HG03025 (cell line): ENCODE measurements at regions not wholly inside any gene's neighbourhood (a gene's known extent, or its start where the extent isn't known, plus 50 kb on each side); places are given as distances from the start of the nearest gene placed in this dataset.

Source experiments
- ATAC-seq: cut with Tn5 transposase; IDR thresholded peaks from one replicate; pipeline ENCODE4 v1.9.1; 2021; ENCODE audit warnings: mild to moderate bottlenecking, moderate library complexity; ENCODE audit not compliant: unreplicated experiment, low FRiP score

DNA sequence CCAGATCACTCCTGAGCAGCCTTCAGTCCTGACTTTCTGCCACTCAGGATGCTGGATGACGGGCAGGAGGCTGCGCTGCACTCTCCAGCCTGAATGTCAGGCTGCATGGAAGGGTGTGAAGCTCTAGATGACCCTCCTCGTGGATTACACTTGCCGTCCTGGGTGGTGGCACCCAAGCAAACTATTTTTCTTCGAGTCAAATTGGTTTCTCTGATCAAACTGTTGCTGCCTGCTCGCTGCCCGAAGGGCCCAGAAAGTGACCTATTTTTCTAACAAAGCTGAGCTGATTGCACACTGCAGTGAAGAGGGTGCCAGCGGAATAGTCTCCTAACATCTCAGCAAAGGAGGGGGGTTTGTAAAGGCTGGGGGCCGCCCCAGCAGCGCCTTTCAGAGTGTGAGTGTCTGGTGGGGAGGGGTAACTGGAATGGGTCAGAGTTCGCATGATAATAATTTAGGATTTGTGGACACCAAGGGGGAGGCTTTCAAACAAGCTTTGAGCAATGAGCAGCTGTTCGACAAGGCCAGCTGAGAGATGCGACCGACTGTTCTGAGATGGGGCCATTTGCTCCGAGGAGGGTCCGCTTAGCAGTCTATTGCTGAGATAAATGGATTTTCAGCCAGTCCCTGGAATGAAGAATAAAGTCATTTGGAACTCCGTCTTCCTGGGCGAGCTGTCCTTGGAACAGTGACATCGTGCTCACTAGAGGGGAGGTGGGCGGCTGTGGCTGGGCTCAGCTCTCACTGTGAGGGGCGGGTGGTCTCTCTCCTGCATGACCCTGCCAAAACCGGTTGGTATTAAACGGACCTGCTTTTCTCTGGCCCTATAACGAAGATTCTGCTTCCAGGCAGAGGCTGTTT is 537.6 kb downstream of the BRD1 start:
- no peak for ATAC-seq

DNA sequence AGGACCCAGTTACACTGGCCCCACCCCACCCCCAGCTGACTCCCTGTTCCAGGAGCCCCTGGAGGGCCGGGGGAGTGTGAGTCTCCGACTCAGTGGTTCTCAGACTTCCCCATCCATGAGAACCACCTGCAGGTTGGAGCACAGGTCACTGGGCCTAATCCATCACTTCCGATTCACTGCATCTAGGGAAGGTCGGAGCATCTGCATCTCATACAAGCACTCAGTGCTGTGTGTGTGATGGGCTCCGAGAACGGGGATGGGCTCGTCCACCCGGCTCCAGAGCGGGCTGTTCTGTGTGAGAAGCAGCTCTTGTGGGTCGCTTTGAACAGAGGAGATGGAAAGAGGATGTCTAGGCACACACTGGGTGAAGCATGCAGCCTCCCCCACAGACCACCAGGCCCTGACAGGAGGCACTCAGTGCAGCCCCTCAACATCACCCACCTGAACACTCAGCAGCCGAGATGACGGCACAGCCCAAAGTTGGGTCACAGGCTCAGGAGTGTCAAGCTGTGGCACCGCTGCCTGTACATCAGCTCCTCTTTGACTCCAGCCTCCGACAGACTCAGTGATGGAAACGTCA is 541.4 kb downstream of the BRD1 start:
- ATAC-seq, result no peak

DNA sequence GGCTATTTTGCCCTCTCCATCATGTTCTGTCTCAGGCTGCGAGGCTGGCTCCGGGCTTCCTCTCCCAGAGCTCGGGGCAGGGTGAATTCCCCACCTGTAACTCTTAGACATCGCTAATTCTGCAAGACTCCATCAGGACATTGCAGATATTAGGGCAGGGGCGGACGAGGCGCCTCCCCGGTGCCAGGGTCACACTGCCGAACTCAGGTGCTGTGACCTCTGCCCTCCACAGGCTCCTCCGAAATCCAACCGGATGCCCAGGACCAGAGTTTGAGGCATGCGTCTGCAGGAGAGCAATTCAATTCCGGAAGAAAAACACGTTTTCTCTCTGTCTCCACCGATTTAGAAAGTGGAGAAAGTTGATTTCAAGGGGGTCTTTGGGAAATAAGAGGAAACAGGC is 542.7 kb downstream of the BRD1 start:
- no peak for ATAC-seq

DNA sequence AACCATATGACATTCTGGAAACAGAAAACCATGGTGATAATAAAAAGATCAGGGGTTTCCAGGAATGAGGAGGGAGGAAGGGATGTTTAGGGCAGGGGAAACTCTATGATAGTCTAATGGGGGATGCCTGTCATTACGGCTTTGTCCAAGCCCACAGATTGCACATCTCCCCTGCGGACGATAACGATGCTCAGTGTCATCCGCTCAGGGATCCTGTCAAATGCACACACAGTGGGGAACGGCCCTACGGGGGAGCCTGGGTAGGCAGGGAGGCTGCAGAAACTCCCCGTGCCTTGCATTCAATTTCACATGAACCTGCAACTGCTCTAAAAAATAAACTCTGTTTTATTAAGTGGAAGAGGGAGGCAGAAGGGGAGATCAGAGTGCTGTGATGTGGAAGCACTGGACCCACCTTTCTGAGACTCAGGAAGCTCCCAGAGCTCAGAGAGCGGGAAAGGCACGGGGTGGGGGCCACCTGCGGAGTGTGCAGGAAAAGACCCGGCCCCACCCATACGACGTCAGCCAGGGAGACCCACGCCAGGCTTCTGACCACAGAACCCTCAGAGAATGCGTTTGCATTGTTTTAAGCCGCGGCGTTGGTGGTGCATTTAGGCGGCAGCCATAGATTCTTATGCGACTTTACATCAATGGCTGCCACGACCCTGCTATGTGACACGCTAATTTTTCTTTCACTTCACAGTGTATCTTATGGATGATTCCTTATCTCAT is 543.5 kb downstream of the BRD1 start:
- no peak for ATAC-seq

DNA sequence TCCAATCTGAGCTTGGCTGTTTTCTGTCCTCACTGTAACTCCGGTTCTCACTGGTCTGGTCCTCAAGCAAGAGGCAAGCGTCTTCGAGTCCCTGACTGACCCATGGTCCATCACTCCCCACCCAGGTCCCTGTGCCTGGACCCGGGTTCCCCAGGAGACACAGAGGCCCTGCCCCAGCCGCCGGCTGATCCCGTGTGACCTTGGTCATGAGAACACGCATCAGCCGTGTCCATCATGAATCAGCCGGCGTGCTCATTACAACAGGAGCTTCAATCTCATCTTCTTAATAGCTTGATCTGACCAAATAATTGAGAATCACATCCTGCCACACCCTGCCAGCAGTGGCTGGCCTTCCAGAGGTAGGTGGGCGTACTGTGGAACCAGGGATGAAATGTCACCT is 545.1 kb downstream of the BRD1 start:
- ATAC-seq, result no peak

DNA sequence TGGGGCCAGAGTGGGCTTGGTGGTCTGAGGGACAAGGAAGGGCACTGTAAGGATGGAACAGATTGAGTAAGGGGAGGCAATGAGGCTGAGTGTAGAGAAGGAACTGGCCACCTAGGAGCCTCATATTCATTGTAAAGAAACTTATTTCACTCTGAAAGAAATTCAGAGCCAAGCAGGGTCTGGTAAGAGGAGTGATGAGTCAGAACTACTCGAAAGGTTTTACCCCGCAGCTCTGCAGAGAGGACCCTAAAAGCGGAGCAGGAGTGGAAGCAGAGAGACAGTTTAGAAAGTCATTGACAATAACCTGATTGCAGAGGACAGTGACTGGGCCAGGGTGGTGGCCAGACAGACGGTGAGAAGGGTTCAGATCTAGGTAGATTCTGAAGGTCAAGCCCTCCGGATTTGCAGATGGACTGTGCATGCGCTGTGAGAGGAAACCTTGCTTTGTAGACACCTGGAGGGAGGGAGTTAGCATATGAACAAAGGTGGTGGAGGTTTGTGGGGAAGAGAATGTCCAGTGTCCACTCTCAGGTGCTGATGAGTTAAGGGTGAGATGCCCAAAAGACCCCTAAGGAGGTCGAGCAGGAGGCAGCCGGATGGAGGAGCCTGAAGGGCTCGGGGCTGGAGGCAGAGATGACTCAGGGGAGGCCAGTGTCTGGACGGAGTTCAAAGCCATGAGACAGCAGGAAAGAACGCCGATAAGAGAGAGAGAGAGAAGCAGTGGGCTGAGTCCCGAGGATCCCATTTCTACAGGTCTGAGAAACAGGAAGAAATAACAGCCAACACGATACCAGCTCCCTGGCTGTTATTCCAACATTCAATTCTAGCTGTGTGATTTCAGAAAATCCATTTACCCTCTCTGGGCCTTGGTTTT is 546.0 kb downstream of the BRD1 start:
- no peak for ATAC-seq

DNA sequence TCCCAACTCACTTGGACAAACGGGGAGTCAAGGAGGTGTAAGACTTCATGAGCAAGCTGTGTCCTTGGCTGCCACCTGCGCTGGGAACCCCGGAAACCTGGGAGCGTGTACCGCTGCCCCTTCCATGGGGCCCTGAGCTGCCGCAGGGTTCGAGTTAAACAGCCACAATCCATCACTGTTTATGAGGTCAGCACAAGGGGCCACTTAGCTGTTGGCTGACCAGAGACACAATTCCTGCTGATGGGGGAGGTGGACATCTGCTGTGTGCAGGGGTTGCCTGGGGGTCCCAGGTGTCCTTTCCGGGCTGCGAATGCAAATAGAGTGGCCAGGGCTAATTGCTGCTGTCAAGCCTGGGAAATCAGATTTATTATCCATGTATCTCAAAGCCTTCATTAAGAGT is 549.3 kb downstream of the BRD1 start:
- no peak for ATAC-seq

DNA sequence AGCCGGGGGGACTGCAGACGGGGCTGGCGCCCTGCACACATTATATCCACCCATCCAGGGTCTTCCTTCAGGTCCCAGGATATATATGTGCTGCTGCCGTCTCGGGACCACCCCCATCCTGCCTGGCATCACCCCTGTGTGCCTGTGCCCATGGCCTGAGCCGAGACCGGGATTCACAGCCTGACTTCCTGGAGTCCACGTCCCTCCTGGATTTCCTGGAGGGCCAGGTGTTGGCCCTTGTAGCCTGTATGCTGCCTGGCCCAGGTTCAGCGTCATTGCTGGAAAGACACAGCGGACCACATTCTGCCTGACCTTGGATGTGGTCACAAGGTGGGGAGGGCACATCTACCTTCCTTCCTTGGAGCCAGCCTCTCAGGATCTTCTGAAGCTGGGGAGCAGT is 551.1 kb downstream of the BRD1 start:
- ATAC-seq, result no peak

DNA sequence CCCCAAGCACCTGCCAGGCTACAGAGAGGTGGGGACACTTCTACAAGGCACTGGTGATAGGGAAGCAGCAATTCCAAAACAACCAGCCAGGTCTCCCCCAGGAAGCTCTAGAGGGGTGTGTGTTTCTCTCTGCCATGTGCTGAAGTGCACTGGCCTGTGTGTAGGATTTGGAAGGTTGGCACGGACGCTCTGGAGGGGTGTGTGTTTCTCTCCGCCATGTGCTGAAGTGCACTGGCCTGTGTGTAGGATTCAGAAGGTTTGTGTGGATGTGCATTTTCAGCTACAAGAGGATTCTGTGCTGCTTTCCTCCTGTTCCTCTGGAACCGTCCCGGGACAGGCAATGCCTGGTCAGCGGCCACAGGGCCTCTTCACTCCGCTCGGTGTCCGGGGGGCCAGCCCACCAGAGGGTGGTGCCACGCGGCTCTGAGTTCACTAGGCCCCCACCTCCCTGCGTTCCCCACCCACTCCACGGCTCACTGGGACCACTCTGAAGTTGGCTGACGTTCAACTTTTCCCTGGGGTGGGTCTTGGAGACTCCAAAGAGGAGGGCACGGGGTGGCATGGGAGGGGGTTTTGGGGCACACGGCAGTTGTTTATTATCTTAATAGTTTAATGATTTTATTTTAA is 552.8 kb downstream of the BRD1 start:
- no peak for ATAC-seq

DNA sequence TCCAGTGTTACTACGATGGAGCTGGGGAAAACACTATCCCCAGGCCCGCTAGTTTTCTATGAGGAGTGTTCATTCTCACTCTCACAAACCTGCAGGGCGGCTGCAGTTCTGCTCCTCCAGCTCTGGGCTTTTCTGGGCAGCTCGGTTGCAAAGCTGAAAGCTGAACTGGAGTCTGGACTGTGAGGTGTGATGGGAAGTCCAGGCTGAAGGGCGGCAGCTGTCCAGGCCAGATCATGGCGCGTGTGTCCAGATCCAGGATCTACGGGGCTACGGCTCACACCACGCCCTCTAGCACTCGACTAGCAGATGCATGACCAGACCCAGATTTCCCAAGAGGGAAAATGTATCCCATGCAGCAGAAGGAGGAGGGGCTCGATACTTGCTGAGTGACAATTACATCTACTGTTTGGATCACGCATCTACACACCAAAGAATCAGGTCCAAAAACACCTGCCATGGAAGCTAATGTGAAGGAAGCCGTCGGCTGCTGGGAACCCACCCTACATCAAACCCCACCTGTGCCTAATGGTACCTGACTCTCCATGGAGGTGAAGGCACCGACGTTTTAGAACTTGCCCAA is 555.0 kb downstream of the BRD1 start:
- ATAC-seq, result no peak

DNA sequence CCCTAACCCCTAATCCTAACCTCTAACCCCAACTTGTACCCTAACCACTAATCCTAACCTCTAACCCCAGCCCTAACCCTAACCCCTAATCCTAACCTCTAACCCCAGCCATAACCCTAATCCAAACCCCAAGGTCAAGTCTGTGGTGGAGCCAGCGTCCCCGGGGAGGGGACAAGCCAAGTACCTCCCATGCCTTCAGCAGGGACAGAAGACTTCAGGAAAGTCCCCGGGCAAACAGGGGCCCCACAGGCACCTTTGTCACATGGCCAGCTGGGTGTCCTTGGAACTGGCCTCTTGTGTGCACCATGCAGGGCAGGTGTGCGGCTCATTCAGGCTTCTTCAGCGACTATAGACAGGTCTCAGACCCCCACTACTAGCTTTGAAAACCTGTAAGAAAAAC is 555.8 kb downstream of the BRD1 start:
- no peak for ATAC-seq

DNA sequence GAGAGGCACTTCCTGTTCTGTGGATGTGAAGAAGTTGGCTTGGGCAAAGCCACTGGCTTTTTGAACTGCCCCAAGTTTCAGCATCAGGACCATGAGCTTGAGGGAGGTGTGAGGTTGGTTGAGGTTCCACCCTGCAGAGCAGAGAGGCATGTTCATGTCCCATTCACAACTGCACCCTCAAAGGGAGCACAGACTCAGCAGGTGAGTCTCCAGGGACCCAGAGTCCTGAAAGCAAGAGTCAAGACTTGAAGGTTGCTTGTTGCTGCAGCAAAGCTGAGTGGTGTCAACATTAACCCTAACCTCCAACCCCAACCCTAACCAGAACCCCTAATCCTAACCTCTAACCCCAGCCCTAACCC is 556.3 kb downstream of the BRD1 start:
- ATAC-seq, result no peak

DNA sequence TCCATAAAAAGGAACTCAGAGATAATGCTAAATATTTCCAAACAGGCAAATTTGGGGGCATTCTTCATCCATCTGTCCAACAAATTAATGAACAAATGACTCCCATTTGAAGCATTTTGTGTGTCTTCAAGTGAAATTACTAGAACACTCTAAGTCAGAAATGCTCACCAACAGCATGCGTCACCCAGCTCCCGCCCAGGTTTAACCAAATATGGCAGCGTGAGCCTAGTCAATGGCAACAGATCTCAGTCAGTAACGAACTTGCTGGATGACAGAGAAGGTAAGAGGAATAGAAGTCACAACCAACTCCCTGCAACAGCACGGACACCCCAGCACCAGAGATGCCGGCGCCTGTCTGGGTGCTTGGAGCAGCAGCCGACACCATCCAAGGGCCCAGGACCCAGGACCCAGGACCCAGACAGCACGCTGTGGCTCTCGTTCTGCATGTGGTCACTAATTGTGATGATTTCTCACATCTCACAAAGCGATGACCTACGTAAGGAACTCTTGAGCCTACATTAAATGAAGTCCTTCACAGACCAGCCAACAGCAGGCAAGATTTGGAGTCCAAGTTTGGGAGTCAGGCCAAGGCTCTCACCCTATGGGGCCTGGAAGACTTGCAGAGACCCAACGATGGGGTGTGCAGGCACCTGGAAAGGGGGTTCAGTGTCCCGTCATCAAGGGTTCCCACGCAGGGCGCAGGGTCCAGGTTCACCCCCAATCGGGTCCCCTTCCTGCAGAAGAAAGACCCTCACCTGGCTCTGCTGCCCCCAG is 556.9 kb downstream of the BRD1 start:
- ATAC-seq, result no peak

DNA sequence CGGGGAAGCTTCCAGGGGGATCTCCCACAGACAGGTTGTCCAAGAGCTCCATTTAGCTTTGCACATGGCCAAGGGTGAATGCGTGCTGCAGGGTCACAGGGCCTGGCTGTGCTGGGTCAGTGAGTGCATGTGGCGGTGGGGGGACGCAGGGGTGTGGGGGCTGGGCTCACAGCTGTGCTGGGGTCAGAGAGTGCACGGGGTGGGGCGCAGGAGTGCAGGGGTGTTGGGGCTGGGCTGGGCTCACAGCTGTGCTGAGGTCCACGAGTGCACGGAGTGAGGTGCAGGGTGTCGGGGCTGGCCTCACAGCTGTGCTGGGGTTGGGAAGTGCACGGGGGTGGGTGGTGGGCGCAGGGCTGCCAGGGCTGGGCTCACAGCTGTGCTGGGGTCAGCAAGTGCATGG is 557.7 kb downstream of the BRD1 start:
- no peak for ATAC-seq

DNA sequence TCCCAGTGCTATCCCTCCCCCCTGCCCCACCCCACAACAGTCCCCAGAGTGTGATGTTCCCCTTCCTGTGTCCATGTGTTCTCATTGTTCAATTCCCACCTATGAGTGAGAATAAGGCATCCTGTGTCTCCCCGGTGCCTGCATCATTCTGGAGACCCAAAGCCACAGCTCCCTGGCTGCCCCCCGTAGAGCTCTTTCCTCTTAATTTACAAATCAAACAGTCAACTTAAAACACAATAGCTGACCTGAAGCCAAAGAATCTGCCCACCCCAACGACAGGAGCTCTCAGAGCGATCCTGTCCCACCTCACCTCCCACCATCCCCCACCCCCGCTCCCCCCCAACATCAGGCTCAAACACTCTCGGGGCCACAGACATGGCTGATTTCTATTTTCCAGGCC is 558.3 kb downstream of the BRD1 start:
- no peak for ATAC-seq

DNA sequence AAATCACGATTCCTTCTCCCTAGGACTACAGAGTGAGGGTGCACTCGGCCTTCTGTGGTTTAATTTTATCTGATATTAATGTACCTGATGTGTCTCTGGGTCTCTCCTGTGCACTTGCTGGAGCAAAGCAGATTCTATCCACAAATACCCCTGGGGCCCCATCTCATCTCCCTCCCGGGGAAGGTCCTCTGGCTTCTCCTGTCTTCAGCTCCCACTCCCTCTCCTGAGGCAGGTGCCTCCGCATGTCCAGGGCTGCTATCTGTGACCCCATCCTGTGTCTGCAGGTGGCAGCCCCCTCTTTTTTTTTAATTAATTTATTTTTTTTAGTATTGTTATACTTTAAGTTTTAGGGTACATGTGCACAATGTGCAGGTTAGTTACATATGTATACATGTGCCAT is 558.7 kb downstream of the BRD1 start:
- ATAC-seq, result no peak

DNA sequence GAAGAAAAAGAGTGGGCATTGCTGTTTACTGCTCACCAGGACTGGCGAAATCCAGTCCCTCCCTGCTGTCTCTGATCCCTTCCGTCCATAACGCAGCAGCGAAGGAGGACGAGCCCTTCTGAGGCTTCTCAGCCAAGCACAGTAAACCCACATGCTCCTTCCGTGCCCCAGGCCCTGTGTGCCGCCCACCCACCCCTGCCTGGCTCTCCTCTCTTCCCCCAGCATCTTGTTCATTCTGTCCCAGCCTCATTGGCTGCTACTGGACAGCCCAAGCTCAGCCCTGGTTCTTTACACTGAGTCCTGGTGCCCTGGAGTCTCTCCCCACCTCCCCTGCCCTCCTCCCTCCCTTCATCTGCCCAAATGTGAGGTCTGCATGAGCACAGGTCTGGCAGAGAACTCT is 559.7 kb downstream of the BRD1 start:
- ATAC-seq, result no peak

DNA sequence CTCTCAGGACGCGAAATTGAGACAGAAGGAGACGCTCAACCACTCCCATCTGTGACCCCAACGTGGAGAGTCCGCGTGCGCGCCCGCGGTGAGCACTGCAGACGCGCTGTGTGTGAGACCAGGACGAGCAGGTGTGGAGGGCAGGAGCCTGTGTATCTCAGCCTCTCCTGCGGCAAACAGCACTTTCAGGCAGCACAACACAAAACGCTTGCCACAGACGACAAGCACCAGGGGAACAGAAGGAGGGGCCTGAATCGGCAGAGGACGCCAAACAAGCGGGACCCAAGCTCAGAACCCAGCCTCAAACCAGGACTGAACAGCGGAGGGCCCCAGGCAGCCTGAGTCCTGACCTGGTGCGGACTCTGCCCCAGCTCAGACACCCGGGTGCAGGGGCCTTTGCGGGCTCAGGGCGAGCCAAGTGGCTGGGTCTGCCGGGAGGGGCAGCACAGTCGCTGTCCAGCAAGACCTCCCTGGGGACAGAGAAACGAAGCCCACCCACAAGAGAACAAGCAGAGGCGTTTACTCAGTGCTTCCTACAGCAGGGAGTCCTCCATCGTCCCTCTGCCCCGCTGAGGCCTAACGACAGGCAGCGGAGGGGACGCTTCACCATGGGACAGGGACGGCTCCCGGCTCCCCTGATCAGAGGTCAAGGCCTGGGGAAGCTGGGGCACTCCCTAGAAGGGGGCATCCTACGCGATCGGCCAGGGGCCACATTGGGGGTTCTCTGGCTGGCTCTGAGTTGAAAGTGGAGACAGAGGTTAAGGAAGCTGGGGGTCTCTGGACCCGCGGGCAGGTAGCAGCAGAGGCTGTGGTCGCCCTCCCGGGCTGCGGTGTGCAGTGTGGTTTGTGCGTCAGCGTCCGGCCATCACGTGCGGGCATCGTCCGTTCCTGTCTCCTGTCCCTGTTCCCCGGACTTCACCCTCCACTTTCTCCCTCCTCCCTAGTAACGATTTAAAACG is 560.8 kb downstream of the BRD1 start:
- ATAC-seq, result no peak
